ENCODE measurements at regions not wholly inside any gene's neighbourhood (a gene's known extent, or its start where the extent isn't known, plus 50 kb on each side); places are given as distances from the start of the nearest gene placed in this dataset.

GRCh38 chr5:106658150-106658549 is 1012.6 kb downstream of the EFNA5 start:
- no peaks in the 10 kb centered on the region for H3K4me1 Mint-ChIP-seq
- intact Hi-C loops (cut with micrococcal nuclease) = no loop called here
- ATAC-seq (no peak), DNase-seq (no peak)
- Histone ChIP-seq H3K27ac (ENCODE audit: low read length) (no peak overlapping the region), H3K9me3 (ENCODE audit: control insufficient read depth, insufficient read depth, low read length) (no peaks in the 10 kb centered on the region), H3K4me3 (ENCODE audit: low read length) (no peak overlapping the region), H3K27me3 (ENCODE audit: control insufficient read depth, insufficient read depth, low read length) (no peaks in the 10 kb centered on the region), H3K4me1 (ENCODE audit: control insufficient read depth, insufficient read depth, low read length) (no peaks in the 10 kb centered on the region), H3K36me3 (ENCODE audit: control insufficient read depth, insufficient read depth, low read length) (no peaks in the 10 kb centered on the region)
- H3K27ac Mint-ChIP-seq = no peak overlapping the region
- H3K9me3 Mint-ChIP-seq = peaks cover 7 to 18% of the 10 kb centered on the region in 2 donors
- H3K4me3 Mint-ChIP-seq = no peak overlapping the region
- TF ChIP-seq CTCF (IDR thresholded peaks at IDR 0.05) = no peak
- no peaks in the 10 kb centered on the region for H3K36me3 Mint-ChIP-seq
- H3K27me3 Mint-ChIP-seq (ENCODE audit: low read depth in 2 of 2) = no peaks in the 10 kb centered on the region

GRCh38 chr5:106656821-106657220 is 1013.9 kb downstream of the EFNA5 start:
- DNase-seq (no peak), ATAC-seq (no peak)
- H3K9me3 ChIP-seq (ENCODE audit: control insufficient read depth, insufficient read depth, low read length) = no peaks in the 10 kb centered on the region
- intact Hi-C loops (cut with micrococcal nuclease) = no loop called here
- no peak overlapping the region for H3K4me3 Mint-ChIP-seq
- H3K27me3 Mint-ChIP-seq (ENCODE audit: low read depth in 2 of 2) = no peaks in the 10 kb centered on the region
- no peaks in the 10 kb centered on the region for H3K4me1 Mint-ChIP-seq
- H3K27ac Mint-ChIP-seq = no peak overlapping the region
- no peak for TF ChIP-seq CTCF (IDR thresholded peaks at IDR 0.05)
- no peak overlapping the region for H3K4me3 ChIP-seq (ENCODE audit: low read length)
- WGBS (ENCODE audit: insufficient coverage) = 83% methylated on average over 2 of the region's 2 CpGs
- no peaks in the 10 kb centered on the region for H3K36me3 ChIP-seq (ENCODE audit: control insufficient read depth, insufficient read depth, low read length)
- no peaks in the 10 kb centered on the region for H3K36me3 Mint-ChIP-seq
- H3K27me3 ChIP-seq (ENCODE audit: control insufficient read depth, insufficient read depth, low read length) = no peaks in the 10 kb centered on the region
- H3K9me3 Mint-ChIP-seq = peaks cover 9 to 18% of the 10 kb centered on the region in 2 donors
- no peaks in the 10 kb centered on the region for H3K4me1 ChIP-seq (ENCODE audit: control insufficient read depth, insufficient read depth, low read length)
- no peak overlapping the region for H3K27ac ChIP-seq (ENCODE audit: low read length)

GRCh38 chr5:106649031-106649430 is 1021.7 kb downstream of the EFNA5 start:
- Mint-ChIP-seq H3K9me3 (peaks cover 2 to 5% of the 10 kb centered on the region in 2 donors), H3K27me3 (ENCODE audit: low read depth in 2 of 2) (no peaks in the 10 kb centered on the region), H3K4me1 (no peaks in the 10 kb centered on the region), H3K4me3 (no peak overlapping the region), H3K27ac (no peak overlapping the region), H3K36me3 (no peaks in the 10 kb centered on the region)
- ATAC-seq (no peak), DNase-seq (no peak)
- intact Hi-C loops (cut with micrococcal nuclease) = no loop called here
- no peak overlapping the region for H3K4me3 ChIP-seq (ENCODE audit: low read length)
- no peak overlapping the region for H3K27ac ChIP-seq (ENCODE audit: low read length)
- no peaks in the 10 kb centered on the region for H3K27me3 ChIP-seq (ENCODE audit: control insufficient read depth, insufficient read depth, low read length)
- TF ChIP-seq CTCF (IDR thresholded peaks at IDR 0.05) = no peak
- H3K36me3 ChIP-seq (ENCODE audit: control insufficient read depth, insufficient read depth, low read length) = no peaks in the 10 kb centered on the region
- no peaks in the 10 kb centered on the region for H3K9me3 ChIP-seq (ENCODE audit: control insufficient read depth, insufficient read depth, low read length)
- H3K4me1 ChIP-seq (ENCODE audit: control insufficient read depth, insufficient read depth, low read length) = no peaks in the 10 kb centered on the region

GRCh38 chr5:106648401-106648800 is 1022.3 kb downstream of the EFNA5 start:
- 86% methylated on average over 2 of the region's 2 CpGs for WGBS (ENCODE audit: insufficient coverage)
- no peak for ATAC-seq
- no peak overlapping the region for H3K4me3 ChIP-seq (ENCODE audit: low read length)
- DNase-seq = no peak
- TF ChIP-seq CTCF (IDR thresholded peaks at IDR 0.05) = no peak
- no peak overlapping the region for H3K27ac ChIP-seq (ENCODE audit: low read length)
- Mint-ChIP-seq H3K9me3 (peaks cover 2% of the 10 kb centered on the region in 2 donors), H3K27me3 (ENCODE audit: low read depth in 2 of 2) (no peaks in the 10 kb centered on the region), H3K27ac (no peak overlapping the region), H3K36me3 (no peaks in the 10 kb centered on the region), H3K4me1 (no peaks in the 10 kb centered on the region), H3K4me3 (no peak overlapping the region)
- H3K4me1 ChIP-seq (ENCODE audit: control insufficient read depth, insufficient read depth, low read length) = no peaks in the 10 kb centered on the region
- H3K36me3 ChIP-seq (ENCODE audit: control insufficient read depth, insufficient read depth, low read length) = no peaks in the 10 kb centered on the region
- no peaks in the 10 kb centered on the region for H3K9me3 ChIP-seq (ENCODE audit: control insufficient read depth, insufficient read depth, low read length)
- intact Hi-C loops (cut with micrococcal nuclease) = no loop called here
- no peaks in the 10 kb centered on the region for H3K27me3 ChIP-seq (ENCODE audit: control insufficient read depth, insufficient read depth, low read length)

All from natural killer cell (primary cell).